ENCODE measurements at regions not wholly inside any gene's neighbourhood (a gene's known extent, or its start where the extent isn't known, plus 50 kb on each side); places are given as distances from the start of the nearest gene placed in this dataset.
"Not testable (repeated sequence)": the region's sequence is repeated elsewhere in the genome, so short reads cannot be mapped to it uniquely, and the experiment has no call there.

GRCh38 chr4:155441475-155441874, 64.7 kb upstream of the MAP9 start:
- H3K4me3 ChIP-seq (ENCODE audit: low read depth, low read length) = no peak overlapping the region
- no peak for TF ChIP-seq CTCF (IDR thresholded peaks at IDR 0.05; ENCODE audit: low read depth, low read length)

- not testable (repeated sequence) for H3K4me3 ChIP-seq (ENCODE audit: low read depth, low read length)
Observed at GRCh38 chr4:155439760-155440159, 63.0 kb upstream of the MAP9 start.

- no peak for TF ChIP-seq CTCF (IDR thresholded peaks at IDR 0.05; ENCODE audit: low read depth, low read length)
- no peak overlapping the region for H3K4me3 ChIP-seq (ENCODE audit: low read depth, low read length)
Observed at GRCh38 chr4:155434904-155435303, 58.1 kb upstream of the MAP9 start.

- H3K4me3 ChIP-seq (ENCODE audit: low read depth, low read length) = no peak overlapping the region
- TF ChIP-seq CTCF (IDR thresholded peaks at IDR 0.05; ENCODE audit: low read depth, low read length) = no peak
Observed at GRCh38 chr4:155434366-155434765, 57.6 kb upstream of the MAP9 start.

GRCh38 chr4:155433636-155434360, 57.0 kb upstream of the MAP9 start:
- no peak for TF ChIP-seq CTCF (IDR thresholded peaks at IDR 0.05; ENCODE audit: low read depth, low read length)
- no peak overlapping the region for H3K4me3 ChIP-seq (ENCODE audit: low read depth, low read length)

- no peak overlapping the region for H3K4me3 ChIP-seq (ENCODE audit: low read depth, low read length)
- no peak for TF ChIP-seq CTCF (IDR thresholded peaks at IDR 0.05; ENCODE audit: low read depth, low read length)
Observed at GRCh38 chr4:155430895-155431795, 54.4 kb upstream of the MAP9 start.

- H3K4me3 ChIP-seq (ENCODE audit: low read depth, low read length) = no peak overlapping the region
- no peak for TF ChIP-seq CTCF (IDR thresholded peaks at IDR 0.05; ENCODE audit: low read depth, low read length)
Observed at GRCh38 chr4:155428128-155428527, 51.4 kb upstream of the MAP9 start.
